Keratinocyte (primary cell): ENCODE measurements at regions not wholly inside any gene's neighbourhood (a gene's known extent, or its start where the extent isn't known, plus 50 kb on each side); places are given as distances from the start of the nearest gene placed in this dataset.

Source experiments
- EZH2 ChIP-seq: IDR thresholded peaks from one replicate; pipeline ENCODE4 v1.6.1; 2012; ENCODE audit warnings: inconsistent platforms, mild to moderate bottlenecking, low read length, moderate library complexity
- TF ChIP-seq, protein P1 (sequence below), 3 experiments: IDR thresholded peaks in 1 of 3; conservative IDR thresholded peaks in 1 of 3; optimal IDR thresholded peaks in 1 of 3; 2 replicates in 2 of 3; 3 replicates in 1 of 3; pipeline versions ENCODE3 to v1.5.1; 2011; ENCODE audit warnings: low read length in 3 of 3, mild to moderate bottlenecking in 3 of 3, moderate library complexity in 2 of 3, control low read depth in 1 of 3, inconsistent platforms in 1 of 3; ENCODE audit not compliant: insufficient read depth in 2 of 3; ENCODE audit errors: extremely low read depth in 1 of 3

GRCh38 chr11:22552885-22553284 lies 72.7 kb downstream of the FANCF start:
- TF ChIP-seq, protein P1, sequence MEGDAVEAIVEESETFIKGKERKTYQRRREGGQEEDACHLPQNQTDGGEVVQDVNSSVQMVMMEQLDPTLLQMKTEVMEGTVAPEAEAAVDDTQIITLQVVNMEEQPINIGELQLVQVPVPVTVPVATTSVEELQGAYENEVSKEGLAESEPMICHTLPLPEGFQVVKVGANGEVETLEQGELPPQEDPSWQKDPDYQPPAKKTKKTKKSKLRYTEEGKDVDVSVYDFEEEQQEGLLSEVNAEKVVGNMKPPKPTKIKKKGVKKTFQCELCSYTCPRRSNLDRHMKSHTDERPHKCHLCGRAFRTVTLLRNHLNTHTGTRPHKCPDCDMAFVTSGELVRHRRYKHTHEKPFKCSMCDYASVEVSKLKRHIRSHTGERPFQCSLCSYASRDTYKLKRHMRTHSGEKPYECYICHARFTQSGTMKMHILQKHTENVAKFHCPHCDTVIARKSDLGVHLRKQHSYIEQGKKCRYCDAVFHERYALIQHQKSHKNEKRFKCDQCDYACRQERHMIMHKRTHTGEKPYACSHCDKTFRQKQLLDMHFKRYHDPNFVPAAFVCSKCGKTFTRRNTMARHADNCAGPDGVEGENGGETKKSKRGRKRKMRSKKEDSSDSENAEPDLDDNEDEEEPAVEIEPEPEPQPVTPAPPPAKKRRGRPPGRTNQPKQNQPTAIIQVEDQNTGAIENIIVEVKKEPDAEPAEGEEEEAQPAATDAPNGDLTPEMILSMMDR (optimal IDR thresholded peaks at IDR 0.05 in 1 of 3, IDR thresholded peaks at IDR 0.05 in 1 of 3, conservative IDR thresholded peaks at IDR 0.05 in 1 of 3; ENCODE audit: extremely low read depth in 1 of 3, insufficient read depth in 2 of 3, low read length in 3 of 3), result no peak
- TF ChIP-seq EZH2, result no peak
